GM06990 (cell line): ENCODE measurements at regions not wholly inside any gene's neighbourhood (a gene's known extent, or its start where the extent isn't known, plus 50 kb on each side); places are given as distances from the start of the nearest gene placed in this dataset.

Experiments used
- DNase-seq: peaks from one replicate; pipeline ENCODE4 v3.0.0-alpha.2; 2011; ENCODE audit not compliant: insufficient read length; ENCODE audit errors: extremely low read depth
- H3K27me3 ChIP-seq: replicated peaks from 2 replicates; pipeline ENCODE4 v1.6.0; 2011; ENCODE audit warnings: low read length; ENCODE audit not compliant: control insufficient read depth, insufficient read depth
- H3K36me3 ChIP-seq: 2 replicates; pipeline ENCODE4 v1.5.1; 2011; ENCODE audit warnings: low read length; ENCODE audit not compliant: control insufficient read depth, insufficient read depth
- H3K4me3 ChIP-seq: replicated peaks from 2 replicates; pipeline ENCODE4 v1.5.1; 2011; ENCODE audit warnings: low read depth, mild to moderate bottlenecking, control low read depth, low read length
- TF ChIP-seq, protein P1 (sequence below): IDR thresholded peaks from 2 replicates; pipeline ENCODE4 v1.5.1; 2011; ENCODE audit warnings: low read length, control low read depth, mild to moderate bottlenecking, inconsistent platforms; ENCODE audit not compliant: insufficient read depth, poor library complexity, severe bottlenecking

DNA sequence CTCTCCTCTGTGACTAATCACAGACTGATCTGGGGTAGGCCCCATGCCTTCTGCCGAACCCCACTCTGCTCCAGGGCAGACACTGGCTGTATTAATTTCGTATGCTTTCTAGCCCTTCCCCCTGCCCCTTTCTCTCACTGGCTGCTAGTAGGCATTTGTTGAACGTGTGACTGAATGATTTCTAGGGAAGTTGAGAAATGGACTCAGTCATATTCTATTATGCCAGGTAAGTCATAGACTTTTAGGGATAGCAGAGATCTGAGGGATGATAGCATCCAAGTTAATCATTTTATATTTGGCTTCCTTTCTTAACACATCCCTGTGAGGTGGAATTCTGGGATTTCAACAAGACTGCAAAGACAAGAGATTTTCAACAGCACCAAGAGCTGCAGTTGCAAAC is 166.4 kb downstream of the FGF9 start:
- no peak for DNase-seq
- Histone ChIP-seq H3K4me3 (no peak overlapping the region), H3K36me3 (no peaks in the 10 kb centered on the region), H3K27me3 (no peaks in the 10 kb centered on the region)
- TF ChIP-seq, protein P1, sequence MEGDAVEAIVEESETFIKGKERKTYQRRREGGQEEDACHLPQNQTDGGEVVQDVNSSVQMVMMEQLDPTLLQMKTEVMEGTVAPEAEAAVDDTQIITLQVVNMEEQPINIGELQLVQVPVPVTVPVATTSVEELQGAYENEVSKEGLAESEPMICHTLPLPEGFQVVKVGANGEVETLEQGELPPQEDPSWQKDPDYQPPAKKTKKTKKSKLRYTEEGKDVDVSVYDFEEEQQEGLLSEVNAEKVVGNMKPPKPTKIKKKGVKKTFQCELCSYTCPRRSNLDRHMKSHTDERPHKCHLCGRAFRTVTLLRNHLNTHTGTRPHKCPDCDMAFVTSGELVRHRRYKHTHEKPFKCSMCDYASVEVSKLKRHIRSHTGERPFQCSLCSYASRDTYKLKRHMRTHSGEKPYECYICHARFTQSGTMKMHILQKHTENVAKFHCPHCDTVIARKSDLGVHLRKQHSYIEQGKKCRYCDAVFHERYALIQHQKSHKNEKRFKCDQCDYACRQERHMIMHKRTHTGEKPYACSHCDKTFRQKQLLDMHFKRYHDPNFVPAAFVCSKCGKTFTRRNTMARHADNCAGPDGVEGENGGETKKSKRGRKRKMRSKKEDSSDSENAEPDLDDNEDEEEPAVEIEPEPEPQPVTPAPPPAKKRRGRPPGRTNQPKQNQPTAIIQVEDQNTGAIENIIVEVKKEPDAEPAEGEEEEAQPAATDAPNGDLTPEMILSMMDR, result no peak

DNA sequence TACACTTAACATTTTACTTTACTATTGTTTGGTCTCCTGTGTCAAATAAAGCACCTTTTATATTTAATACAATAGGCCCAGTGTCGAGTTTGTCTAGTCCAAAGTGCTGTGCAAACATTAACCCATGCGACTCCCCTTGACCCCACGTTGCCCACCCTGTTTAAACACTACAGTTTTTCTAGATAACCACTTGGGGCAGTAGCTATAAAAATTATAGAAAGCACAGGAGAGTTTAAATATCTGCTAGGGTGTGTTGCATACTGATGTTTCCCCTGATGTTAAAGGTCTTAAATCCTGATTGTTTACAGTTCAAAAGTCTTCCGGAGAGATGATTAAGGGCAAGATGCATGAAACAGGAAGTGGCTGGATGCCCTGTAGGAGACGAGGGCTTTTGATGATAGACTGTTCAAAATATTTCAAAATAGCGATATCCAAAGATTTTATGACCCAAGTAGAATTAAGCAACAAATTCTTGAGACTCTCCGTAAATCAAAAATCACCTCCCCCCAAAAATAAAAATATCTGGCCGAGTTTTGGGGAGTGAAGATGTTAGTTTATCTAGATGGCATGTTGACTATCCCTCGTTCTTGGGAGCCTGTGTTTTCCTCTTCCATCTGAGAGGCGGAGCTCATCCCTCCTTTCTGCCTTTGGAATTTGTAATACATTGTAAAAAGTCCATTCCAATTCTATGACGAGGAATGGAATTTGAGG is 167.1 kb downstream of the FGF9 start:
- no peaks in the 10 kb centered on the region for H3K27me3 ChIP-seq
- H3K4me3 ChIP-seq, result no peak overlapping the region
- DNase-seq, result no peak
- no peaks in the 10 kb centered on the region for H3K36me3 ChIP-seq
- TF ChIP-seq, protein P1, result no peak

DNA sequence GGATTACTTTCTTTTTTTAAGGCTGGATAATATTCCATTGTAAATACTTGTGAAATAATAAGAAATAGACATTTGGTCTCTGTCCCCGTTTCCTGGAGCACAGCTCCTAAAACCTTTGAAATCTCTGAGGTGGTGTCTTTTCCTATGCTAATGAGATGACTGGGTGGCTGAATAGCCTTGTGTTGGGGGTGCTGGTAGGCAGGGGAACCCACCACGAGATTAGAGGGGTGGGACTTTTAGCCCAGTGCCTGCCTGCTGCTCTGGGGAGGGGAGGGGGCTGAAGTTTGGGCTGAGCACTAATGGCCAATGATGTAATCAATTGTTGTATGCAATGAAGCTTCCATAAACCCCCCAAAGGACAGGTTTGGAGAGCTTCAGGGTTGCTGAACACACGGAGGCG is 175.7 kb downstream of the FGF9 start:
- DNase-seq, result no peak
- TF ChIP-seq, protein P1, result no peak
- Histone ChIP-seq H3K27me3 (no peaks in the 10 kb centered on the region), H3K36me3 (no peaks in the 10 kb centered on the region), H3K4me3 (no peak overlapping the region)

DNA sequence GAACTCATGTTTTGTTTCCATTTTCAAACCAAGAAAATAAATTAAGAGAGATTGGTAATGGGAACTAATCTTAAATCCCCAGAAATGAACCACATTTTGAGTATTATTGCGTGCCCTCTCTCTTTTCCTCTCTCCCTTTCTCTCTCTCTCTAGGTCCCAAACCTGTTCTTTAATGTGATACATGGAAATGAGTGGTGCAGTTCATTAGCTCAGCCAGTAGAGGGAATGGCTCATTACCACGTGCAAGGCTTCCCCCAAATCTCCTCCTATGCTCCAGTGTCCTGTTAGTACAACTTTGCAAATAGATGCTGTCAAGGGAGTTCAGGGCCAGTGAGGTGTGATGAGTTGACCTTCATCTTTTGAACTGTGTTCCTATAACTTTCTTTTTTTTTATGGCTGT is 178.4 kb downstream of the FGF9 start:
- TF ChIP-seq, protein P1, result peak; percentile 43
- no peak overlapping the region for H3K4me3 ChIP-seq
- no peak for DNase-seq

DNA sequence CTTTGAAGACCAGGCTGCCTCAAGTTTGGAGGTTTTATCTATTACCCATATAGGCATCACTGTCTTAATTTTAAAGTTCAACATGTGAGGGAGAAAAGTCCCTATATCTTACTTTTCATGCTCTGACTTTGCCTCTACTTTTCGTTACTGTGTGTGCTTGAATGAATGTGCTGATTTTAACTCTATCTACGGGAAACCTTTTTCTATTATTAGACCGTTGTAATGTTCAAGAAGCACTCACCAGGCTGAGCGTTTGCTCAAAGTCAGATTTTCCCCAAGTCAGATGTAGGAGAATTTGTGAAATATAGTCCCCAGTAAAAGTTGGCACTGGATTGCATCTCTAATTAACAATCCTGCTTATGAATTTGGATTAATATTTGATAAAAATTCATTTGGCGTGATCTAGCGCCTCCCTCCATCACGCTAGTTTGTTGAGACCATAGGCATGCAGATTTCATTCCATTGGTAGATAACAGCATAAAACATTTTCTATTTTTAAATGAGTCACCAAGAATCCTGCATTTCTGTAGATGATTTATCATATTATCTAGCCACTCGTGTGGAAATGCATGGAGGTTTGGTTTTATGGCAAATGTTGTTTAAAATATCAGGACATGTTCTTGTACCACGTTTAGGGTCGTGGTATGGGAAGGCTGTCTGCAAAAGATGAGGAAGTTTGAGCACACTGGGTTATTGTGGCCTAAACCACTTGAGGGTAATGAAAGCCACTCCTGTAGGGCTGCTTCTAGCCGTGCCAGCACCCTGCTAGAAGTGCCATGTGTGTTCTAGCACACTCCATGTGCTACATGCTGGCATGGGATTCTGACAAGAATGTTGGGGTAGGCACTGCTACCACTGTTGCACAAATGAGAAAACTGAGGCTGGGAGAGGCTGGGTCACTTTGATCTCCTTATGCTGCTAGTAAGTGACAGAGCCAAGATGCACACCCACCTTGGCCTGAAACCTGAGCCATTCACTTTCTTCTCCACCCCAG is 179.4 kb downstream of the FGF9 start:
- H3K36me3 ChIP-seq, result no peaks in the 10 kb centered on the region
- TF ChIP-seq, protein P1, result no peak
- H3K27me3 ChIP-seq, result no peaks in the 10 kb centered on the region
- no peak for DNase-seq
- no peak overlapping the region for H3K4me3 ChIP-seq

More for the DNA sequence above, 178.4 kb downstream of the FGF9 start:
- H3K36me3 ChIP-seq, result no peaks in the 10 kb centered on the region
- no peaks in the 10 kb centered on the region for H3K27me3 ChIP-seq
